Panc1 (cell line): ENCODE measurements at regions not wholly inside any gene's neighbourhood (a gene's known extent, or its start where the extent isn't known, plus 50 kb on each side); places are given as distances from the start of the nearest gene placed in this dataset.

Experiments
- ATAC-seq: fragments of 200-7000 bp; cut with Tn5 transposase; 2 replicates; pipeline ENCODE4 v1.9.1; 2020; ENCODE audit warnings: mild to moderate bottlenecking, moderate library complexity
- BruUV-seq: library from RNA; stranded (reverse); fragments of 400-500 nt; replicated peaks from 2 replicates; lab custom pipeline; 2021; lab: Mats Ljungman, UMichigan
- CTCF ChIA-PET: fragments of 300-600 bp; sonication (Branson Sonifier 250); formaldehyde crosslinking; loops from one replicate; lab custom pipeline; 2022; ENCODE audit warnings: antibody characterized with exemption; lab: Charles Lee
- POLR2A ChIA-PET: fragments of 300-600 bp; sonication (Branson Sonifier 250); formaldehyde crosslinking; loops from one replicate; lab custom pipeline; 2022; ENCODE audit warnings: antibody characterized with exemption; lab: Charles Lee
- DNase-seq: peaks from one replicate; pipeline ENCODE4 v3.0.0-alpha.2; 2010; ENCODE audit warnings: low read depth, low spot score
- H3K27ac ChIP-seq: 2 replicates; pipeline ENCODE4 v1.5.1; 2011; ENCODE audit warnings: mild to moderate bottlenecking, low read length, inconsistent platforms
- H3K27me3 ChIP-seq: fragments of 200-500 bp; sonication (Bioruptor generic); 2 replicates; pipeline ENCODE4 v1.6.0; 2014; ENCODE audit warnings: low read length, inconsistent platforms; ENCODE audit not compliant: control insufficient read depth, insufficient read depth
- H3K36me3 ChIP-seq: fragments of 200-500 bp; sonication (Bioruptor generic); 2 replicates; pipeline ENCODE4 v1.5.1; 2014; ENCODE audit warnings: inconsistent platforms, mild to moderate bottlenecking, low read length, moderate library complexity; ENCODE audit not compliant: control insufficient read depth, insufficient read depth
- H3K4me1 ChIP-seq: 2 replicates; pipeline ENCODE4 v1.5.1; 2011; ENCODE audit warnings: inconsistent platforms, mild to moderate bottlenecking, low read length, moderate library complexity; ENCODE audit not compliant: control insufficient read depth, insufficient read depth
- H3K4me3 ChIP-seq, 2 experiments: 2 replicates each; pipeline ENCODE4 v1.5.1; 2011 to 2012; ENCODE audit warnings: low read depth in 2 of 2, low read length in 2 of 2, mild to moderate bottlenecking in 2 of 2, inconsistent platforms in 1 of 2, moderate library complexity in 1 of 2
- H3K9me3 ChIP-seq: fragments of 200-500 bp; sonication (Bioruptor generic); 2 replicates; pipeline ENCODE4 v1.5.1; 2014; ENCODE audit warnings: low read depth, mild to moderate bottlenecking, inconsistent platforms, low read length, moderate library complexity; ENCODE audit not compliant: control insufficient read depth, insufficient read depth
- POLR2AphosphoS5 ChIP-seq: IDR thresholded peaks from 2 replicates; pipeline ENCODE4 v1.6.1; 2012; ENCODE audit warnings: mild to moderate bottlenecking, low read depth, low read length, moderate library complexity
- SIN3A ChIP-seq: IDR thresholded peaks from 2 replicates; pipeline ENCODE4 v1.6.1; 2012; ENCODE audit warnings: low read depth, mild to moderate bottlenecking, low read length, moderate library complexity, borderline replicate concordance; ENCODE audit not compliant: insufficient read depth
- TCF7L2 ChIP-seq: IDR thresholded peaks from 2 replicates; pipeline ENCODE4 v1.6.1; 2011; ENCODE audit warnings: mild to moderate bottlenecking, low read depth, low read length, inconsistent platforms
- in situ Hi-C: cut with HindIII; loops from 2 replicates; pipeline ENCODE4 v1.10.0; 2016; ENCODE audit warnings: low sequenced_read_pairs, low pct_unique_long_range_greater_than_20kb
- intact Hi-C: fragments of 100-400 bp; cut with micrococcal nuclease; formaldehyde crosslinking; loops from one replicate; pipeline ENCODE4 v1.10.0; 2022; ENCODE audit not compliant: unreplicated experiment
- TF ChIP-seq, protein P1 (sequence below): fragments of 450-650 bp; IDR thresholded peaks from 2 replicates; pipeline ENCODE4 v1.5.1; 2017; ENCODE audit warnings: mild to moderate bottlenecking
- TF ChIP-seq, protein P2 (sequence below), 2 experiments: IDR thresholded peaks; 2 replicates each; pipeline ENCODE4 v1.6.1; 2011 to 2012; ENCODE audit warnings: low read depth in 2 of 2, control low read depth in 1 of 2, low read length in 1 of 2, mild to moderate bottlenecking in 1 of 2, moderate library complexity in 1 of 2; ENCODE audit not compliant: insufficient read depth in 1 of 2

DNA sequence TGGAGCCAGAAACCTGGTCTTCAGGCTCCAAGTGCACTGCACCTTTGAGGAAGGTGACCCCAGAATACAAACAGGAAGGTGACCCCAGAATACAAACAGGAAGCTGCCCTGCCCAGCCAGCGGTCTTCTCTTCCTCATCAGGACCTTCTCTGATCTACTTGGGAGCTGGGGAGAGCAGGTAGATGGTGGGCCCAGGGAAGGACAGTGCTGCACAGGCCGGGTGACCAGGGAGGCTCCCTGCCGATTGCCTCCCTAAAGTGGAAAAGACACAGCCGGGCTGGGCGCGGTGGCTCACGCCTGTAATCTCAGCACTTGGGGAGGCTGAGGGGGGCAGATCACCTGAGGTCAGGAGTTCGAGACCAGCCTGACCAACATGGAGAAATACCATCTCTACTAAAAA, 151.8 kb upstream of the CHST15 start:
- POLR2A ChIA-PET: no interaction called here
- CTCF ChIA-PET: interaction anchor here (0.6 kb wide), 1 partner anchor 512 kb away, joined by 3 read pairs; no protein-coding TSS in a partner anchor
- ATAC-seq (no peak), DNase-seq (no peak)
- Histone ChIP-seq H3K9me3 (no peaks in the 10 kb centered on the region), H3K27me3 (no peaks in the 10 kb centered on the region), H3K27ac (no peak overlapping the region), H3K36me3 (no peaks in the 10 kb centered on the region), H3K4me1 (no peaks in the 10 kb centered on the region), H3K4me3 (no peak overlapping the region)
- BruUV-seq: no TSS peak
- intact Hi-C loops: no loop called here
- in situ Hi-C loops: no loop called here
- TF ChIP-seq, protein P1, sequence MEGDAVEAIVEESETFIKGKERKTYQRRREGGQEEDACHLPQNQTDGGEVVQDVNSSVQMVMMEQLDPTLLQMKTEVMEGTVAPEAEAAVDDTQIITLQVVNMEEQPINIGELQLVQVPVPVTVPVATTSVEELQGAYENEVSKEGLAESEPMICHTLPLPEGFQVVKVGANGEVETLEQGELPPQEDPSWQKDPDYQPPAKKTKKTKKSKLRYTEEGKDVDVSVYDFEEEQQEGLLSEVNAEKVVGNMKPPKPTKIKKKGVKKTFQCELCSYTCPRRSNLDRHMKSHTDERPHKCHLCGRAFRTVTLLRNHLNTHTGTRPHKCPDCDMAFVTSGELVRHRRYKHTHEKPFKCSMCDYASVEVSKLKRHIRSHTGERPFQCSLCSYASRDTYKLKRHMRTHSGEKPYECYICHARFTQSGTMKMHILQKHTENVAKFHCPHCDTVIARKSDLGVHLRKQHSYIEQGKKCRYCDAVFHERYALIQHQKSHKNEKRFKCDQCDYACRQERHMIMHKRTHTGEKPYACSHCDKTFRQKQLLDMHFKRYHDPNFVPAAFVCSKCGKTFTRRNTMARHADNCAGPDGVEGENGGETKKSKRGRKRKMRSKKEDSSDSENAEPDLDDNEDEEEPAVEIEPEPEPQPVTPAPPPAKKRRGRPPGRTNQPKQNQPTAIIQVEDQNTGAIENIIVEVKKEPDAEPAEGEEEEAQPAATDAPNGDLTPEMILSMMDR: no peak
- TF ChIP-seq TCF7L2 (no peak), POLR2AphosphoS5 (no peak), SIN3A (no peak)
- TF ChIP-seq, protein P2, sequence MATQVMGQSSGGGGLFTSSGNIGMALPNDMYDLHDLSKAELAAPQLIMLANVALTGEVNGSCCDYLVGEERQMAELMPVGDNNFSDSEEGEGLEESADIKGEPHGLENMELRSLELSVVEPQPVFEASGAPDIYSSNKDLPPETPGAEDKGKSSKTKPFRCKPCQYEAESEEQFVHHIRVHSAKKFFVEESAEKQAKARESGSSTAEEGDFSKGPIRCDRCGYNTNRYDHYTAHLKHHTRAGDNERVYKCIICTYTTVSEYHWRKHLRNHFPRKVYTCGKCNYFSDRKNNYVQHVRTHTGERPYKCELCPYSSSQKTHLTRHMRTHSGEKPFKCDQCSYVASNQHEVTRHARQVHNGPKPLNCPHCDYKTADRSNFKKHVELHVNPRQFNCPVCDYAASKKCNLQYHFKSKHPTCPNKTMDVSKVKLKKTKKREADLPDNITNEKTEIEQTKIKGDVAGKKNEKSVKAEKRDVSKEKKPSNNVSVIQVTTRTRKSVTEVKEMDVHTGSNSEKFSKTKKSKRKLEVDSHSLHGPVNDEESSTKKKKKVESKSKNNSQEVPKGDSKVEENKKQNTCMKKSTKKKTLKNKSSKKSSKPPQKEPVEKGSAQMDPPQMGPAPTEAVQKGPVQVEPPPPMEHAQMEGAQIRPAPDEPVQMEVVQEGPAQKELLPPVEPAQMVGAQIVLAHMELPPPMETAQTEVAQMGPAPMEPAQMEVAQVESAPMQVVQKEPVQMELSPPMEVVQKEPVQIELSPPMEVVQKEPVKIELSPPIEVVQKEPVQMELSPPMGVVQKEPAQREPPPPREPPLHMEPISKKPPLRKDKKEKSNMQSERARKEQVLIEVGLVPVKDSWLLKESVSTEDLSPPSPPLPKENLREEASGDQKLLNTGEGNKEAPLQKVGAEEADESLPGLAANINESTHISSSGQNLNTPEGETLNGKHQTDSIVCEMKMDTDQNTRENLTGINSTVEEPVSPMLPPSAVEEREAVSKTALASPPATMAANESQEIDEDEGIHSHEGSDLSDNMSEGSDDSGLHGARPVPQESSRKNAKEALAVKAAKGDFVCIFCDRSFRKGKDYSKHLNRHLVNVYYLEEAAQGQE (IDR thresholded peaks at IDR 0.05; ENCODE audit: insufficient read depth in 1 of 2, low read depth in 2 of 2, low read length in 1 of 2): no peak

DNA sequence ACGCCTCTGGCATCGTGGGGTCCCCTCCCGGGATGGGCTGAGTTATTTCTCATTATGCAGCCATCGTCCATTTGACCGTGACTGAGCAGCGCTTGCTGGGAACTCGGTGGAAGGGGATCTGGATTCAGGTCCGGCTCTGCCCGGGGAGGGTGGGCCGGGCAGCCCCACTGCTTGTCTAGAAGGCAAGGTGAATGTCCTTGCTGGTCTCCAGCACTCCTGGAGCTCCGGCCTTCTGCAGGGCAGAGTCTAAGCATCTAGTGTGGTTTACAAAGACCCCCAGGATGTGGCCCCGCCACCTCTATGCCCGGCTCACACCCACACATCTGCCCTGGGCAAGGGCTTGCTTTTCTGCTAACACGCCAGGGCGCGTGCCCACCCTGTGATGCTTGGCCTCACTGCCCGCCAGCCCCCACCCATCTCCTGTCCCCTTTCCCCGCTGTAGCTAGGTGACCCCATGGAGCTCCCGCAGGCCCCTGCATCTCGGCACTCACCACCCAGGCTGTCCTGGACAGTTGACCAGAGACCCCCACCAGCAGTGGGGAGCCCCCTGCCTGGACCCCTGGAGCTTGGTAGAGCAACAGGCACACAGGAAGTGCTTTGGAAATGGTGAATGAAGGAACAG, 151.0 kb upstream of the CHST15 start:
- no peak for DNase-seq
- H3K27me3 ChIP-seq: no peaks in the 10 kb centered on the region
- ChIA-PET POLR2A (no interaction called here), CTCF (interaction anchor here (0.6 kb wide), 1 partner anchor 511 kb away, joined by 3 read pairs; no protein-coding TSS in a partner anchor)
- no peaks in the 10 kb centered on the region for H3K4me1 ChIP-seq
- no peak for ATAC-seq
- H3K27ac ChIP-seq: no peak overlapping the region
- H3K4me3 ChIP-seq: no peak overlapping the region
- intact Hi-C loops: no loop called here
- H3K36me3 ChIP-seq: no peaks in the 10 kb centered on the region
- in situ Hi-C loops: no loop called here
- BruUV-seq: no TSS peak
- TF ChIP-seq, protein P2 (IDR thresholded peaks at IDR 0.05; ENCODE audit: insufficient read depth in 1 of 2, low read depth in 2 of 2, low read length in 1 of 2): no peak
- no peak for TF ChIP-seq TCF7L2
- TF ChIP-seq SIN3A: no peak
- TF ChIP-seq, protein P1: no peak
- TF ChIP-seq POLR2AphosphoS5: no peak
- H3K9me3 ChIP-seq: no peaks in the 10 kb centered on the region
